Right atrium auricular region (tissue), 2 donors: ENCODE measurements at regions not wholly inside any gene's neighbourhood (a gene's known extent, or its start where the extent isn't known, plus 50 kb on each side); places are given as distances from the start of the nearest gene placed in this dataset.

ENCODE experiments used
- DNase-seq: peaks from one replicate; pipeline ENCODE4 v3.0.0-alpha.2; 2019; ENCODE audit warnings: low spot score
- H3K27ac ChIP-seq, 2 donors: fragments of 200-600 bp; sonication (generic); 1 replicate in 1 of 2; 2 replicates in 1 of 2; pipeline ENCODE4 v1.5.1; 2016 to 2019
- H3K27me3 ChIP-seq, 2 donors: fragments of 200-600 bp; sonication (generic); one replicate each; pipeline versions ENCODE4 v1.5.1 to v1.6.0; 2017 to 2019
- H3K36me3 ChIP-seq: fragments of 200-600 bp; sonication (generic); one replicate; pipeline ENCODE4 v1.5.1; 2016
- H3K4me1 ChIP-seq, 2 donors: fragments of 200-600 bp; sonication (generic); one replicate each; pipeline versions ENCODE4 v1.5.1 to v1.6.0; 2017 to 2019
- H3K4me3 ChIP-seq, 2 donors: fragments of 200-600 bp; sonication (generic); 1 replicate in 1 of 2; 2 replicates in 1 of 2; pipeline ENCODE4 v1.5.1; 2017 to 2019; ENCODE audit warnings: mild to moderate bottlenecking in 1 of 2, moderate library complexity in 1 of 2
- H3K9me3 ChIP-seq, 2 donors: fragments of 200-600 bp; sonication (generic); one replicate each; pipeline ENCODE4 v1.5.1; 2019
- TF ChIP-seq, protein P1 (sequence below), 2 donors: fragments of 200-600 bp; sonication (generic); IDR thresholded peaks; one replicate each; pipeline ENCODE4 v1.5.1; 2019; ENCODE audit warnings: antibody characterized with exemption in 2 of 2

DNA sequence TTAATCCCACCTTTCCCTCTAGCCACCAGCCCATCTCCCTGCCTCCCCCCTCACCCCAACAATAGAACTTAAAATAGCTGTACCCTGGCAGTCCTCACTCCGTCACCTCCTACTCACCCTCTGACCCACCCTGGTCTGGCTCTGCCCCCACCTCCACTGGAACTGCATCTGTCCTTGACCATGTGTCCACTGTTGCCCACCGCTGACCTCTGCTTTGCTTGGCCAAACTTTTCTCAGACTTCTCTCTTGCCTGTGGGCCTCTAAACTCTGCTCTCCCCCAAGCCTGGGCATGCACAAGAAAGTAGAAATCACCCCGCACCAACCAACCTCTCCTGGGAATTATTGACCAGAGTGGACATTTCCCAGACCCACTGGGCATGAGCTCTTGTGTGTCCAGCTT lies 169.8 kb downstream of the WSCD1 start:
- Histone ChIP-seq H3K4me3 (no peak overlapping the region), H3K36me3 (no peaks in the 10 kb centered on the region), H3K27ac (no peak overlapping the region), H3K27me3 (no peaks in the 10 kb centered on the region), H3K4me1 (no peaks in the 10 kb centered on the region), H3K9me3 (no peaks in the 10 kb centered on the region)
- TF ChIP-seq, protein P1, sequence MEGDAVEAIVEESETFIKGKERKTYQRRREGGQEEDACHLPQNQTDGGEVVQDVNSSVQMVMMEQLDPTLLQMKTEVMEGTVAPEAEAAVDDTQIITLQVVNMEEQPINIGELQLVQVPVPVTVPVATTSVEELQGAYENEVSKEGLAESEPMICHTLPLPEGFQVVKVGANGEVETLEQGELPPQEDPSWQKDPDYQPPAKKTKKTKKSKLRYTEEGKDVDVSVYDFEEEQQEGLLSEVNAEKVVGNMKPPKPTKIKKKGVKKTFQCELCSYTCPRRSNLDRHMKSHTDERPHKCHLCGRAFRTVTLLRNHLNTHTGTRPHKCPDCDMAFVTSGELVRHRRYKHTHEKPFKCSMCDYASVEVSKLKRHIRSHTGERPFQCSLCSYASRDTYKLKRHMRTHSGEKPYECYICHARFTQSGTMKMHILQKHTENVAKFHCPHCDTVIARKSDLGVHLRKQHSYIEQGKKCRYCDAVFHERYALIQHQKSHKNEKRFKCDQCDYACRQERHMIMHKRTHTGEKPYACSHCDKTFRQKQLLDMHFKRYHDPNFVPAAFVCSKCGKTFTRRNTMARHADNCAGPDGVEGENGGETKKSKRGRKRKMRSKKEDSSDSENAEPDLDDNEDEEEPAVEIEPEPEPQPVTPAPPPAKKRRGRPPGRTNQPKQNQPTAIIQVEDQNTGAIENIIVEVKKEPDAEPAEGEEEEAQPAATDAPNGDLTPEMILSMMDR (IDR thresholded peaks at IDR 0.05), result no peak
- peak; percentile 7 for DNase-seq

GRCh38 chr17:6239241-6239798 lies 169.1 kb downstream of the WSCD1 start:
- DNase-seq, result no peak

DNA sequence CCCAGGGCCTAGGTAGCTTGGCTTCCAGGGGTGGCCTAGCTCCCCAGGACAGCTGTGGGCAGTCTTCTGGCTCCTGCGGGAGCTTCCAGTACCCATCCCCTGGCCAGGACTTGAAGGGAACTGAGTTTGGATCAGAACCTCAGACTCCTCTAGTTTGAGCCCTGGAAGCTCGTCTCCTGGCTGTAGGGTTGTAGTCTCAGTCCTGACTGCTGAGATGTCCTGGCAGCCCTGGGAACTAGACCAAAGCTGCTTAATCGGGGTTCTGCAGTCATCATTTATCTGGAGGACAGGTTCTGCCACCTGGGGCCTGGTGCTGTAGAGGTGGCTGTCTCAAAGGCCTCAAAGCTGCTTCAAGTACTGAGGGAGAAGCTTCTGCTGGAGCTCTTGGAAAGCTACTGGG lies 163.7 kb downstream of the WSCD1 start:
- H3K27ac ChIP-seq, result no peak overlapping the region

More at GRCh38 chr17:6239241-6239798, 169.1 kb downstream of the WSCD1 start:
- Histone ChIP-seq H3K27me3 (no peaks in the 10 kb centered on the region), H3K27ac (no peak overlapping the region), H3K9me3 (no peaks in the 10 kb centered on the region), H3K4me1 (no peaks in the 10 kb centered on the region), H3K4me3 (no peak overlapping the region), H3K36me3 (no peaks in the 10 kb centered on the region)
- TF ChIP-seq, protein P1 (IDR thresholded peaks at IDR 0.05), result no peak

GRCh38 chr17:6233339-6233738 lies 163.2 kb downstream of the WSCD1 start:
- Histone ChIP-seq H3K27me3 (no peaks in the 10 kb centered on the region), H3K9me3 (no peaks in the 10 kb centered on the region), H3K4me3 (no peak overlapping the region), H3K4me1 (no peaks in the 10 kb centered on the region), H3K36me3 (no peaks in the 10 kb centered on the region), H3K27ac (no peak overlapping the region)
- TF ChIP-seq, protein P1 (IDR thresholded peaks at IDR 0.05), result no peak
- DNase-seq, result no peak

More for the DNA sequence above, 163.7 kb downstream of the WSCD1 start:
- no peaks in the 10 kb centered on the region for H3K9me3 ChIP-seq
- H3K27me3 ChIP-seq, result no peaks in the 10 kb centered on the region
- TF ChIP-seq, protein P1 (IDR thresholded peaks at IDR 0.05), result no peak
- H3K36me3 ChIP-seq, result no peaks in the 10 kb centered on the region
- no peaks in the 10 kb centered on the region for H3K4me1 ChIP-seq
- no peak for DNase-seq
- no peak overlapping the region for H3K4me3 ChIP-seq

DNA sequence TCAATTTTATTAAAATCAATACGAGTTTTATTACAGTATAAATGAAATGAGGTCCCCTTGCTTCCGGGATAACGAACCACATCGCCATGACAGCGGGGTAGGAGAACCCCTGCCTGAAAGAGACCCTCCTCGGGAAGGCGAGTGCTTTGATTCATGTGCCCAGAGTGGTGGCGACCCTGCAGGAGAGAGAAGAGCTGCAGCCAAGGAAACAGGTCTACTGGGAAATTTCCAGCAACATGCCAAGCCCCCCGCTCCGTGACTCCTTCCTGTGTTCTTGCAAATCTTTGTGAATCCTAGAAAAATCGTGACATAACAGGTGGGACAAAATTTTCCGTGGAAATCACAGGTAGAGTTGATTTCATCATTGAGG lies 162.5 kb downstream of the WSCD1 start:
- no peak overlapping the region for H3K4me3 ChIP-seq
- H3K27me3 ChIP-seq, result no peaks in the 10 kb centered on the region
- TF ChIP-seq, protein P1 (IDR thresholded peaks at IDR 0.05), result no peak
- H3K9me3 ChIP-seq, result no peaks in the 10 kb centered on the region
- H3K4me1 ChIP-seq, result no peaks in the 10 kb centered on the region
- no peak for DNase-seq
- H3K36me3 ChIP-seq, result no peaks in the 10 kb centered on the region
- H3K27ac ChIP-seq, result no peak overlapping the region
